ENCODE measurements at regions not wholly inside any gene's neighbourhood (a gene's known extent, or its start where the extent isn't known, plus 50 kb on each side); places are given as distances from the start of the nearest gene placed in this dataset.

DNA sequence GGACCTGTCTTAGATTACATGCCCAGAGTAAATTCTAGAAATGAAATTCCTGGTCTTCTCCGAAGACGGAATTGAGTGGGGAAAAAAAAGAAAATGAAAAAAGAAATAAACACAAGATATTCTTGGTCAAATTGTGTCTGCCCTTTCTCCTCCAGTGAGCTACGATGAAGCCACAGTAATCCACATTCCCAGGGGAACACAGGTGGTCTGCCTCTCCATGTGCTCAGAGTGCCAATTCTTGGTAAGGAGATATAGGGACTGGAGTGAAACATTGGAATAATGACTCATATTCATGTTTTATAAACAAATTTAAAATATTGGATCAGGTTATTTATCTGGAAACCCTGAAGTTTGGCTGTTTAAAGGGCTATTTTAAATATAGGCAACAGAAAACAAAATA, 54.2 kb upstream of the MGST2 start:
- no peak for DNase-seq

GRCh38 chr4:139609647-139610046, 53.6 kb upstream of the SETD7 start:
- no peak for DNase-seq

- DNase-seq = no peak
Measured at GRCh38 chr4:139607502-139608060, 51.6 kb upstream of the SETD7 start.

DNA sequence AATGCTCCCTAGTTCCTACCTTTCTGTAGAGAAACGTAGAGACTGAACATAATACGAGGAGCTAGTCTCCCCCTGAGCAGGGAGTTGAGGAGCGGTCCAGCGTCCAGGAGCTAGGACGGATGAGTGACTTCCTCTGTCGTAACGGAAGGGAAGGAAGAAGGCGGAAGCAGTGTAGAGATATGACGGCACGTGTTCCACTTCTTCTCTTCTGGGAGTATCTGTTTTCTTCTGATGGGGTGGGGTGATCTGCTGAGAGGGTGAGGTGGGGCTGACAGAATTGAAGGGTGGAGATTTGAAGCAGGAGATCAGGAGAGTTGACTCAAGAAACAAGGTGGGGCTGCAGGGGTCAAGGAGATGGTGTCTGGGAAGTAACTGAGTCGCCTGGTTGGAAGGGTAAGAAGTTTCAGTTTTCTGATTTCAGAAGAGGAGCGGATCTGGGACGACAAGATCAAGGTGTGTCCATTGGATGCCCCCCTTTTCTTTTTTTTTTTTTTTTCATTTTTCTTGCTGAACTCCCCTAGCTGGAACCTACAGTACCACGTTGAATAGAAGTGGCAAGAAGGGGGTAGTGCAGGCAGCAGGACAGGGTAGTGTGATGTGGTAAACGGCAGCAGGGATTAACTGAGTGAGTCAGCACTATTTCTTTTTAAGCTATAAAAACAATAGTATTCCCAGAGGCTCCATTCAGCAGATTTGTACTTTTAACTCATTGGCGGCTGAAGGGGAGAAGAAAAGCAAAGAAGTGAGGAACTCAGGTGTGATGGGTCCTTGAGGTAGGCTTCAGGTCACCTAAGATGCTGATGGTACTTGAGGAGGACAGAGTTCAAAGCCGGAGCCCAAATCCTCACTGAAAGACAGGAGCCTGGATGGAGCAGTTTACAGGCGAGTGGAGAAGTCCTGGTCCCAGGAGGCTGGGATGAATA, 50.8 kb upstream of the SETD7 start:
- peak in 1 of 5 donors; percentile 14 for DNase-seq

GRCh38 chr4:139606103-139606502, 50.1 kb upstream of the SETD7 start:
- no peak for DNase-seq
